ENCODE measurements at regions not wholly inside any gene's neighbourhood (a gene's known extent, or its start where the extent isn't known, plus 50 kb on each side); places are given as distances from the start of the nearest gene placed in this dataset.

GRCh38 chr4:145420595-145421214, 60.9 kb upstream of the SMAD1 start:
- Mint-ChIP-seq H3K27ac (no peak overlapping the region), H3K27me3 (ENCODE audit: low read depth) (no peaks in the 10 kb centered on the region), H3K36me3 (ENCODE audit: insufficient read depth in 1 of 3, low read depth in 3 of 3) (peaks cover 4 to 19% (median 4%) of the 10 kb centered on the region in 3 experiments; a peak in 5 of 7 replicates), H3K9me3 (peaks cover 14 to 17% of the 10 kb centered on the region in 2 experiments), H3K4me1 (peaks cover 0 to 3% of the 10 kb centered on the region in 2 experiments; a peak in 1 of 4 replicates), H3K4me3 (no peak overlapping the region)
- Histone ChIP-seq H2AFZ (ENCODE audit: low read length) (no peak overlapping the region), H4K91ac (ENCODE audit: insufficient read length, low read depth, low read length) (no peak overlapping the region), H4K20me1 (ENCODE audit: control insufficient read depth, insufficient read depth, insufficient read length) (no peaks in the 10 kb centered on the region), H3T11ph (ENCODE audit: low read length) (no peak overlapping the region), H3K9ac (ENCODE audit: extremely low read depth, insufficient read length, low read length) (no peak overlapping the region), H2AK5ac (ENCODE audit: insufficient read length, low read length) (no peak overlapping the region), H3K23ac (ENCODE audit: insufficient read length, low read depth, low read length) (no peak overlapping the region), H3K4me2 (ENCODE audit: insufficient read depth, insufficient read length, low read length) (no peak overlapping the region), H2BK5ac (ENCODE audit: insufficient read length, low read length) (no peak overlapping the region), H3K56ac (ENCODE audit: insufficient read length, low read depth, low read length) (no peak overlapping the region), H3K18ac (ENCODE audit: insufficient read length, low read depth, low read length) (no peak overlapping the region), H4K8ac (replicated peaks; ENCODE audit: insufficient read length, low read depth, low read length) (no peak overlapping the region), H3K23me2 (ENCODE audit: insufficient read length, low read depth, low read length, poor library complexity, severe bottlenecking) (no peaks in the 10 kb centered on the region), H3K27me3 (ENCODE audit: insufficient read depth, low read length) (no peaks in the 10 kb centered on the region), H3K4me1 (ENCODE audit: insufficient read depth, low read length) (no peaks in the 10 kb centered on the region), H2BK12ac (ENCODE audit: insufficient read length, low read depth, low read length) (no peak overlapping the region), H2BK20ac (ENCODE audit: low read depth, low read length, poor library complexity, severe bottlenecking) (no peak overlapping the region), H4K5ac (ENCODE audit: insufficient read length, low read depth, low read length) (no peak overlapping the region), H3K9me3 (ENCODE audit: control insufficient read depth, low read depth, low read length) (no peaks in the 10 kb centered on the region), H3K79me2 (ENCODE audit: insufficient read depth, low read length) (no peaks in the 10 kb centered on the region), H2BK120ac (ENCODE audit: low read depth, low read length, poor library complexity, severe bottlenecking) (no peak overlapping the region), H3K79me1 (ENCODE audit: insufficient read depth, low read depth, low read length, poor library complexity, severe bottlenecking) (no peaks in the 10 kb centered on the region), H3K14ac (ENCODE audit: insufficient read depth, low read length) (no peak overlapping the region), H3K27ac (ENCODE audit: insufficient read length, low read depth, low read length) (no peak overlapping the region), H2BK15ac (ENCODE audit: low read depth, low read length) (no peak overlapping the region), H3K4ac (ENCODE audit: low read depth, low read length) (no peak overlapping the region)
- WGBS (ENCODE audit: extremely low coverage, insufficient read length, low lambda C conversion rate): no CpG with 5 or more reads among the region's 2 CpGs
- no peak for DNase-seq
- no peak for TF ChIP-seq CTCF (conservative IDR thresholded peaks at IDR 0.05)
